Left ventricle myocardium inferior (tissue), 1 donor: ENCODE measurements at regions not wholly inside any gene's neighbourhood (a gene's known extent, or its start where the extent isn't known, plus 50 kb on each side); places are given as distances from the start of the nearest gene placed in this dataset.

Experiments used
- DNase-seq: peaks from one replicate; pipeline ENCODE4 v3.0.0-alpha.2; 2020
- H3K27ac ChIP-seq: fragments of 200-600 bp; replicated peaks from 2 replicates; pipeline ENCODE4 v1.8.0; 2021
- H3K27me3 ChIP-seq: fragments of 200-600 bp; 2 replicates; pipeline ENCODE4 v1.8.0; 2021; ENCODE audit warnings: low read depth
- H3K36me3 ChIP-seq: fragments of 200-600 bp; 2 replicates; pipeline ENCODE4 v1.8.0; 2021
- H3K4me1 ChIP-seq: fragments of 200-600 bp; 2 replicates; pipeline ENCODE4 v1.8.0; 2021
- H3K4me3 ChIP-seq: fragments of 200-600 bp; 2 replicates; pipeline ENCODE4 v1.8.0; 2021; ENCODE audit warnings: mild to moderate bottlenecking, moderate library complexity
- H3K9me3 ChIP-seq: fragments of 200-600 bp; replicated peaks from 2 replicates; pipeline ENCODE4 v1.8.0; 2021
- CTCF ChIP-seq: fragments of 200-600 bp; IDR thresholded peaks from 2 replicates; pipeline ENCODE4 v1.8.0; 2021; ENCODE audit warnings: antibody characterized with exemption, mild to moderate bottlenecking, borderline replicate concordance
- intact Hi-C: fragments of 100-400 bp; cut with micrococcal nuclease; formaldehyde crosslinking; loops from one replicate; pipeline ENCODE4 v1.11.0; 2022
- donor health status: DM: no; HTN: yes; CAD: no; lungs with severe emphysema.

GRCh38 chr2:107072150-107072940 lies 186.4 kb upstream of the ST6GAL2 start:
- intact Hi-C loops: no loop called here
- Histone ChIP-seq H3K36me3 (no peaks in the 10 kb centered on the region), H3K27ac (no peak overlapping the region), H3K27me3 (no peaks in the 10 kb centered on the region), H3K9me3 (no peaks in the 10 kb centered on the region), H3K4me3 (no peak overlapping the region), H3K4me1 (no peaks in the 10 kb centered on the region)
- DNase-seq: no peak
- TF ChIP-seq CTCF: no peak

DNA sequence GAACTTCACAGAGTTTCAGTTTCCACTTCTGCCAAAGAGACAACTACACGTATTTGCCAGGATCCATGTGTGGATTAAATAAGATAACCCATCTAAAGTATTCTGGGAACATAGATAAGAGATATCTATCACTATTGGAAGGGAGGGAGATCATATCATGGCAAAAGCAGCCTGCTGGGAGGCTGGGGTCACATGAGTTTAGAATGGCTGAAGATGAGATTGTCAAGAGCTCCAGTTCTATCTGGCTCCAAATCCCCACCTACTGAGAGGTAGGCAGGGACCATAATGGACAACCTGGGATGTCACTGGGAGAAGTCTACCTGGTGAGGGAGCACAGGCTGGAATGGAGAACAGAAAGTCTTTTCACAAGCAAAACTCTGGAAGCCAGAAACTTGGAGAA lies 192.6 kb upstream of the ST6GAL2 start:
- no peaks in the 10 kb centered on the region for H3K4me1 ChIP-seq
- no peak for DNase-seq
- intact Hi-C loops: no loop called here
- no peaks in the 10 kb centered on the region for H3K36me3 ChIP-seq
- no peak overlapping the region for H3K27ac ChIP-seq
- H3K27me3 ChIP-seq: no peaks in the 10 kb centered on the region
- H3K9me3 ChIP-seq: no peaks in the 10 kb centered on the region
- H3K4me3 ChIP-seq: no peak overlapping the region
- TF ChIP-seq CTCF: no peak

- no peak for TF ChIP-seq CTCF
- no peaks in the 10 kb centered on the region for H3K27me3 ChIP-seq
- intact Hi-C loops: no loop called here
- H3K36me3 ChIP-seq: no peaks in the 10 kb centered on the region
- no peak overlapping the region for H3K4me3 ChIP-seq
- no peaks in the 10 kb centered on the region for H3K4me1 ChIP-seq
- DNase-seq: no peak
- no peak overlapping the region for H3K27ac ChIP-seq
- H3K9me3 ChIP-seq: no peaks in the 10 kb centered on the region
Measured at GRCh38 chr2:107086497-107086896, 200.5 kb upstream of the ST6GAL2 start.

DNA sequence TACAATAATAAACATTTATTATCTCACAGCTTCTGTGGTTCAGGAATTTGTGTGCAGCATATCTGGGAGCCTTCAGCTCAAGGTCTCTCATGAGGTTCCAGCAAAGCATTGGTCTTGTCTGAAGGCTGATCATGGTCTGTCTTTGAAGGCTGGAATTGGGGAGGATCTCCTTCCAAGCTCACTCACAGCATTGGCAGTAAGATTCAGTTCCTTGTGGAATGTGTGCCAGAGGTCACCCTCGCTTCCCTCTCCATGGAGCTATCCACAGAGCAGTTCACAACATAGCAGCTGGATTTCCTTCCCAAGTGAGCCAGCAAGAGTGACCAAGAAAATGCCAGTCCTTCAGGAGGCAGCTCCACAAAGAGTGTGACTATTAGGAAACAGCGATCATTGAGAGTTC lies 202.2 kb upstream of the ST6GAL2 start:
- Histone ChIP-seq H3K4me1 (no peaks in the 10 kb centered on the region), H3K36me3 (no peaks in the 10 kb centered on the region), H3K4me3 (no peak overlapping the region), H3K27ac (no peak overlapping the region), H3K9me3 (no peaks in the 10 kb centered on the region), H3K27me3 (no peaks in the 10 kb centered on the region)
- no peak for DNase-seq
- no peak for TF ChIP-seq CTCF
- intact Hi-C loops: no loop called here

- H3K27ac ChIP-seq: no peak overlapping the region
- no peaks in the 10 kb centered on the region for H3K27me3 ChIP-seq
- no peaks in the 10 kb centered on the region for H3K9me3 ChIP-seq
- no peak for DNase-seq
- H3K4me1 ChIP-seq: no peaks in the 10 kb centered on the region
- H3K4me3 ChIP-seq: no peak overlapping the region
- no peaks in the 10 kb centered on the region for H3K36me3 ChIP-seq
- intact Hi-C loops: no loop called here
- TF ChIP-seq CTCF: no peak
Measured at GRCh38 chr2:107091163-107091864, 205.3 kb upstream of the ST6GAL2 start.
